ENCODE measurements at regions not wholly inside any gene's neighbourhood (a gene's known extent, or its start where the extent isn't known, plus 50 kb on each side); places are given as distances from the start of the nearest gene placed in this dataset.
A peak's percentile ranks its signal among the peaks of the same experiment; 100 is the strongest.

- no peaks in the 10 kb centered on the region for H3K9me3 ChIP-seq (replicated peaks; ENCODE audit: control insufficient read depth, insufficient read depth, low read depth, low read length)
- H3K79me2 ChIP-seq (ENCODE audit: control insufficient read depth, insufficient read depth, low read length), result no peaks in the 10 kb centered on the region
- no peak overlapping the region for H3K27ac ChIP-seq (ENCODE audit: extremely low read depth, low read depth, low read length)
- FAIRE-seq (no peak), DNase-seq (ENCODE audit: extremely low read depth in 1 of 4, low spot score in 3 of 4) (no peak), ATAC-seq (no peak)
- H3K4me1 ChIP-seq (replicated peaks in 1 of 2; ENCODE audit: control insufficient read depth in 2 of 2, insufficient read depth in 2 of 2, low read length in 2 of 2), result peaks cover 0 to 3% of the 10 kb centered on the region in 2 experiments; a peak in 1 of 5 replicates
- CTCF ChIA-PET (ENCODE audit: low intra/inter-chr PET ratio), result no interaction called here
- BruUV-seq (replicated peaks), result no TSS peak
- no peaks in the 10 kb centered on the region for H4K20me1 ChIP-seq (replicated peaks; ENCODE audit: control insufficient read depth, insufficient read depth, low read length)
- peaks cover 35 to 60% of the 10 kb centered on the region in 2 experiments for H3K27me3 ChIP-seq (ENCODE audit: control insufficient read depth in 2 of 2, insufficient read depth in 2 of 2, low read length in 2 of 2)
- no peaks in the 10 kb centered on the region for H3K9me1 ChIP-seq (ENCODE audit: control insufficient read depth, insufficient read depth, low read length)
- no peak overlapping the region for H3K4me3 ChIP-seq
- intact Hi-C loops (cut with micrococcal nuclease), result no loop called here
- POLR2A ChIA-PET, result no interaction called here
- no peak overlapping the region for H3K9ac ChIP-seq (ENCODE audit: insufficient read depth in 1 of 2, low read depth in 2 of 2, low read length in 2 of 2)
- no peak overlapping the region for H2AFZ ChIP-seq (ENCODE audit: low read depth, low read length)
- no peaks in the 10 kb centered on the region for H3K36me3 ChIP-seq (ENCODE audit: control insufficient read depth, insufficient read depth, low read length)
- WGBS (ENCODE audit: insufficient coverage, low coverage, missing lambda C conversion rate), result 2% methylated on average over 5 of the region's 5 CpGs
- TF ChIP-seq SIN3B (IDR thresholded peaks at IDR 0.05; ENCODE audit: low read depth) (no peak), BHLHE40 (IDR thresholded peaks at IDR 0.05; ENCODE audit: low read length) (0 out of 2 replicates have a peak, but pooled peaks have one; percentile 37), NFIX (CRISPR knock-in tag; IDR thresholded peaks at IDR 0.05; ENCODE audit: low read depth) (no peak), NUFIP1 (IDR thresholded peaks at IDR 0.05; ENCODE audit: partially characterized antibody) (no peak)
- in situ Hi-C loops (cut with MboI), result no loop called here
- no peak overlapping the region for H3K4me2 ChIP-seq (ENCODE audit: insufficient read depth, low read length)
Observed at GRCh38 chr6:4516206-4516605, 260.0 kb upstream of the CDYL start.

GRCh38 chr6:4513561-4513960 lies 262.6 kb upstream of the CDYL start:
- ATAC-seq (no peak), DNase-seq (ENCODE audit: extremely low read depth in 1 of 4, low spot score in 3 of 4) (no peak), FAIRE-seq (no peak)
- no peak overlapping the region for H3K9ac ChIP-seq (ENCODE audit: insufficient read depth in 1 of 2, low read depth in 2 of 2, low read length in 2 of 2)
- H2AFZ ChIP-seq (ENCODE audit: low read depth, low read length), result no peak overlapping the region
- POLR2A ChIA-PET, result no interaction called here
- H3K27me3 ChIP-seq (ENCODE audit: control insufficient read depth in 2 of 2, insufficient read depth in 2 of 2, low read length in 2 of 2), result peaks cover 40 to 72% of the 10 kb centered on the region in 2 experiments
- in situ Hi-C loops (cut with MboI), result no loop called here
- peaks cover 0 to 7% of the 10 kb centered on the region in 2 experiments; a peak in 2 of 5 replicates for H3K4me1 ChIP-seq (replicated peaks in 1 of 2; ENCODE audit: control insufficient read depth in 2 of 2, insufficient read depth in 2 of 2, low read length in 2 of 2)
- TF ChIP-seq XRCC5 (IDR thresholded peaks at IDR 0.05; ENCODE audit: low read depth, low read length), result no peak
- TF ChIP-seq ZBTB43 (CRISPR knock-in tag; IDR thresholded peaks at IDR 0.05), result no peak
- TF ChIP-seq U2AF2 (optimal IDR thresholded peaks at IDR 0.05; ENCODE audit: low read depth, low read length), result no peak
- TF ChIP-seq NELFE (IDR thresholded peaks at IDR 0.05; ENCODE audit: insufficient read depth, insufficient read length), result no peak
- TF ChIP-seq HNRNPUL1 (IDR thresholded peaks at IDR 0.05; ENCODE audit: low read length), result no peak
- no peak for TF ChIP-seq EHMT2 (IDR thresholded peaks at IDR 0.05)
- no peak for TF ChIP-seq CBX8 (IDR thresholded peaks at IDR 0.05; ENCODE audit: borderline replicate concordance, extremely low read depth, low read depth, low read length, poor library complexity, severe bottlenecking)
- no peak for TF ChIP-seq DLX4 (CRISPR knock-in tag; IDR thresholded peaks at IDR 0.05)
- no peak for TF ChIP-seq NFATC3 (IDR thresholded peaks at IDR 0.05)
- H3K27ac ChIP-seq (ENCODE audit: extremely low read depth, low read depth, low read length), result no peak overlapping the region
- intact Hi-C loops (cut with micrococcal nuclease), result no loop called here
- H3K4me3 ChIP-seq, result no peak overlapping the region
- WGBS (ENCODE audit: insufficient coverage, low coverage, missing lambda C conversion rate), result 22% methylated on average over 4 of the region's 4 CpGs
- no peaks in the 10 kb centered on the region for H3K9me3 ChIP-seq (replicated peaks; ENCODE audit: control insufficient read depth, insufficient read depth, low read depth, low read length)
- no TSS peak for BruUV-seq (replicated peaks)
- no peaks in the 10 kb centered on the region for H4K20me1 ChIP-seq (replicated peaks; ENCODE audit: control insufficient read depth, insufficient read depth, low read length)
- no peaks in the 10 kb centered on the region for H3K9me1 ChIP-seq (ENCODE audit: control insufficient read depth, insufficient read depth, low read length)
- CTCF ChIA-PET (ENCODE audit: low intra/inter-chr PET ratio), result no interaction called here
- no peaks in the 10 kb centered on the region for H3K79me2 ChIP-seq (ENCODE audit: control insufficient read depth, insufficient read depth, low read length)
- H3K4me2 ChIP-seq (ENCODE audit: insufficient read depth, low read length), result no peak overlapping the region
- H3K36me3 ChIP-seq (ENCODE audit: control insufficient read depth, insufficient read depth, low read length), result no peaks in the 10 kb centered on the region

Data from K562 (cell line).